Mucosa of gallbladder (tissue), 1 donor: ENCODE measurements at regions not wholly inside any gene's neighbourhood (a gene's known extent, or its start where the extent isn't known, plus 50 kb on each side); places are given as distances from the start of the nearest gene placed in this dataset.

Experiments
- DNase-seq: peaks from one replicate; pipeline ENCODE4 v3.0.0-alpha.2; 2020; ENCODE audit warnings: low spot score
- donor health status: DM: no; HTN: no; CAD: no.

DNA sequence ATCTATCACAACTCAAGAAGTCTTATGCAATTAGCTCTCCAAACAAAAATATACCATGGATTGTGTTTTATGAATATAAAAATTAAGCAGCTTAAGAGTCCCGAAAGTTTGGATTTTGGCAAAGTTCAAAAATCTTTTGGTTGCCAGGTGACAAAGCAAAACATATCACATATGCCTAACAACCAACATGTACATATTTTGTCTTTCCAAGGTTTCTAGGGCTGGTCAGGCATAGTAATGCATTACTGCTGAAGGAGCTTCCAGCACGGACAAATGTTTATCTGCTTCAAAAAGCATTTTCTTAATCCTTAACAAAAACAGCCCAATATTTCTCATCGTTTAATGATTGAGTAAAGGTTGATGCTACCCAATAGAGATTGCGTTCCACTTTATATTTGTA lies 1327.1 kb upstream of the ZEB2 start:
- no peak for DNase-seq

DNA sequence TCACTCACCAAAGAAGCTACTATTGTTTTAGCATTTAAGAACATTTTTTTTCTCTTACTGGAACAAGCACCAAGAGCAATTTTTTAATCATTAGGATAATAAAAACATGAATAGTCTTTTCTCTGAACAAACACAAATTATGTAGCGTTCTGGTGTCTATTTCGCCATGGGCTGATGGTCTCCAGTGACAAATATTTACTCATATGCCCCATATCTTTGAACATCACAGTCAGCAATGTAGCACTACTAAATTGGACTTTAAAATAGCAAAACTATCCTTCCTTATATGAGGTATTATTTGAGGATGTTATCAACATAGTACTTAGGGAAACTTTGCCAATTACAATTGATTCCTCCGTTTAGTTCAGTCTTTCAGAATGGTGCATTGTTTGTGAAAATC lies 1326.0 kb upstream of the ZEB2 start:
- DNase-seq: no peak

DNA sequence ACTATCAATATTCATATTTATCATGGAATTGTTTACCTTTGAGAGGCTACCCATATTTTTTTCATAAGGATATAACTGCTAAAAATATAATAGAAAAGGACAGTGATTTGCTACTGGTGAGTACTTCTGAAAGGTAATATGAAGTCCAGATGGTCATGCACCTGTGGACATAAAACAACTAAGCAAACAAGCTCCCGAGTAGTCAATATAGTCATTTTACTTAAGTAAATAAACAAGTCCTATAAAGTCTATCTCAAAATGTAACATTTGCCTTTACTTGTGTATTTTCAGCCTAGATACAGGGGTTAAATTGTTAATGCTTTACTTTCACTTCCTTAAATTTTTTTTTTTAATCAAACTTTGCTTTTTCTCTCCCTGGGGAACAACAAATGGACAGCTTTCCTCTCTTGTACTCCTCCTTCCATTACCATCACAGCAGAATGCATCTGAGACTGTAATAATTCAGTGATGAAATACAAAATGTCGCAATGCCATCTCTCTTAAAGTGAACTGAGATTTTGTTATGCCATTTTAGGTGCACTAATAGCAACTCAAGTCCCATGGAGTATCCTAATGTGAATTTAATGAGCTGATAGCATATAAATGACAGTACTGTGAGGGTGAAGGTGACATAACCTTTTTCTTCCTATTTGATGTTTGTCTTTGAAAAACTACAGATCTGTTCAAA lies 1325.4 kb upstream of the ZEB2 start:
- no peak for DNase-seq

DNA sequence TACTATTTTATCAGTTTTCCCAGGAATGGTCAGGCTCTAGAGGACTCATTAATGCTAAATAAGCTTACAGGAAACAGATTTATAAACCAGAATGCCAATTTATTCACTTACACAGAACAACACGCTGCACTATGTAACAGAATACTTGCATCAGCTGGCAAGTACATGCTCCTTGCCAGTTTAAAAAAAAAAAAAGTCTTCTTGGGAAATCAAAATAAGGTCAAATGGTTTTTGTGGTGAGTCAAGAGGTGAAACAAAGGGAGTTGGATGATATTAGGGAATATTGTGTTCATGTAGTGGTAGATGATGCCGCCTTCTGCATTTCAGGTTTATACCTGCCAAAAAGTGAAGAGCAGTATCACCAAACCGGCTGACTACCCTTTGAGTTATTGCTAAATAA lies 1322.1 kb upstream of the ZEB2 start:
- DNase-seq: no peak

DNA sequence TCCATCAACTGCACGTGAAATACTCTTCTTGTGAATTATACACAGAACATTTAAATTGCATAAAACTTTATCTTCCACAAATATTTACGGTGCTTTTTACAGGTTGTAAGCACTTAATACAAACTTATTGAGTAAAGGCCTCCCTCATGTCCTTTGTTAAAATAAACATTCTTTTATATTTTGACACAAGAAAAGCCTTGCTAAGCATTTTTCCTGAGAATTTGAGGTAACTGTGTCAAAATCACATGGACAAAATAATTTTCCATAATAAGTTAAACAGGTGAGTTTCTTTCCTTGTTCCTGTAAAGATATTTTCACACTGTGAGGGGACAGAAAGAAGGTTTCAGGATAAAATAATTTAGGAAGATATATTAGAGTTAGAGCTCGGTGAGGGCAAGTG lies 1317.1 kb upstream of the ZEB2 start:
- no peak for DNase-seq

DNA sequence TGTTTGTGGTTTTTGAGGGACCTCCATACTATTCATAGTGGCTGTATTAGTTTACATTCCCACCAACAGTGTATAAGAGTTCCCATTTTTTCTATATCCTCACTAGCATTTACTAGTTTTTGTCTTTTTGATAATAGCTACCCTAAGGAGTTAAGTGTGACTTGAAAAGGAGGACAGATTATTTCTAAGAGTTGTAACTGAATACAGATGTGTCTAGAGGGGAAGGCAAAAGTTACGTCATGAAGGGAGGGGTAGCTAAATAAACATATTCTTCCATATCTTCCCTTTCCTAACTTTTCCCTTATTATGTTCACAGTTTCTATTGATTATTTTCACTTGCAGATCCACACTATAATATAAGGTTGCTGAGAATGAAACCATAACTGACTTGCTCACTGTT lies 1315.7 kb upstream of the ZEB2 start:
- DNase-seq: no peak

DNA sequence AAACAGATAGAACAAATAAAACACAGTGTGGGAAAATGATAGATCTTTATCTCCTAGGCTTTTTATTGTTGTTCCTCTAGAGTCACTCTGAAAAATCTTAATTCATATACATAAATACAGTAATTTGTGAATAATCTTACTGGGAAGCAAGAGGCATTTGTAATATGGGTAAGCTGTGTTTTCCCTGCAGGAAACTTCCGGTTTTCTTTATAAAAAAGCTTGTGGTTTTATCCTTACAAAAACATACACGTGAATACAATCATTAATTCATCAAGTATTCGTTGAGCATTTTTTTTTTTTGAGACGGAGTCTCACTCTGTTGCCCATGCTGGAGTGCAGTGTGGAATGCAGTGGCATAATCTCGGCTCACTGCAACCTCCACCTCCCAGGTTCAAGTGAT lies 1312.8 kb upstream of the ZEB2 start:
- no peak for DNase-seq

DNA sequence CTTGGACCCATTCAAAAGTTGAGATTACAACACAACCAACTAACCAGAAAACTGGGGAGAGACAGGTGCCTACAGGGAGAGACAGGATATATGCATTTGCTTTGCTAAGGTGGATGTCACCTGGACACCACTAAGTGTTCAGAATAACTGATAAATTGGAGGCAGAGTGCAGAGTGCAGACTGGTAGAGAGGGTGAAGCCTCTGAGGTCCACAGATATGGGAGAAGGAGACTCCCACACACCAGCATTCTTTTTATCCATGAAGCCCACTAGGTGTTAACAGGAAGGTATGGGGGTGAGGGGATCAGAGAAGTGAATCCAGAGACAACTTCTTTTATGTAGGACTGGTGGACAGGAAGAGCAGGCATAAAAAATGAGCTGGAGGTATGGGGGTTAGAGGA lies 1310.0 kb upstream of the ZEB2 start:
- no peak for DNase-seq

DNA sequence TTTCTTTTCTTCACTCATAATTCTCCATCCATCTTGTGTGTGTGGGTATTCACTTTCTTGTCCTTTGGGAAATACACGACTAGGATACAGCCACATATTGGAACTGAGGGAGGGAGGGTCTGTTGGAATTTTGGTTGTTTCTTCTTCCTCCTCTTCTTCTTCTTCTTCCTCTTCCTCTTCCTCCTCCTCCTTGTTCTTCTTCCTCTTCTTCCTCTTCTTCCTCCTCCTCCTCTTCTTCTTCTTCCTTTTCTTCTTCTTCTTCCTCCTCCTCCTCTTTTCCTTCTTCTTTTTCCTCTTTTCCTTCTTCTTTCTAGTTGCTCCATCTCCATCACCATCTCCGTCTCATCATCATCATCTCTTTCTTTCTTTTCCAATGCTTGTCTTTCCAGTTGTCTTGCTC lies 1307.3 kb upstream of the ZEB2 start:
- DNase-seq: no peak

DNA sequence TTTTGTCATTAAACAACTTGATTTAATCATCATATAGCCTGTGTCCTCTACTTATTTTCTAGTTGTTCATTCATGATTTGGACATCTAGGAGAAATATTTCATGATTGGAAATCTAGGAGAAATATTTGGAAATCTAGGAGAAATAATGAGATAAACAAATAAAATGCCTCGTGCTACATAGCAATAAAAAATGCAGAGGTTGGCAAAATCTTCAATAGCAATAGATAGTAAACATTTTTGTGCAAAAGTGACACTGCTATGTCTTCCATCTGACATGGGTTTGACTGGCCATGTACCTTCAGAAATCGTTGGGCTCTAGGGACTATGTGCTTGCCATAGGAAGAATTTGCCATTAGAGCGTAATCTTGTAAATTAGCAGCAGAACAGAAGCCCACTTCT lies 1304.5 kb upstream of the ZEB2 start:
- no peak for DNase-seq

DNA sequence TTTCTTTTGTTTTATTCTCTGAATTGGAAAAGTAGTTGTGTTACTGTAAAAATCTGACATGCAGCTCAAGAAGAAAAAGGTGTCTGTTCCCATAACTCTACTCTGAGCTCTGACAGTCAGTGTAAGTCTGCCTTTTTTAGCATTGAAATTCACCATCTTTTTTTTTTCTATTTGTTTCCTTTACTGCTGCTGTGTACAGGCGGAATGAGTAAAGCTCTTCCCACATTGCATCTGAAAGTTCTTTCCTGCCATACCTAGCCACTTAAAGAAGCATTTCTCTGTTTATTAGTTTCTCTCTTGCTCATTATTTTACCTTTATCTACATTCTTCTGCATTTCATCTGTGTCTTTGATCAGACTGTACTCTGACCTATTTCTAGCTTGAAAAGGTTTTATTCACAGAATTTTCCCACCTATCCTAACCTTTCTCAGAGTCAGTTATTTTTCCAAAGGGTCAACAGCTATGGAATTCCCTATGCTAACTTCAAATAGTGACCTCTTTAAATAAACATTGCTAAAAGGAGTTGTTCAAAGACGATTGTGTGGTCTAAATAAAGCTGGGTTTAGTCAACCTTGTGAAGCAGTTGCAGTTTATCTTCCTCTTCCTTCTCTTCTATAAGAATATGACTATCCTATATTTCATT lies 1303.1 kb upstream of the ZEB2 start:
- no peak for DNase-seq

DNA sequence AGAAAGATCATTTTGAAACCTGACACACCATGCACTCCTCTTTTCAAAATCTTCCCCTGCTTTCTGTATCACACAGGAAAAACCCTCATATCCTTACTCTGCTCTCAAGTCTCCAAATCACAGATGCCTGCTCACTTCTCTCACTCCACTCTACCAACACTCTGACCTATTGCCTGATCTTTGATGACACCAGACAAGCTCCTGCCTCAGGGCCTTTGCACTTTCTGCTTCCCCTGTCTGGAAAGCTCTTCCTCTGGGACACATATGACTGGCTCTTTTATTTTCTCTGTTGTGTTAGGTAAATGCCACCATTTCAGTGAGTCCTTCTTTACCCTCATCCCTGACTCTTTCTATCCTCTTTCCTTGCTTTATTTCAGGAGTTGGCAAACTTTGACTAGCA lies 1300.7 kb upstream of the ZEB2 start:
- DNase-seq: no peak

DNA sequence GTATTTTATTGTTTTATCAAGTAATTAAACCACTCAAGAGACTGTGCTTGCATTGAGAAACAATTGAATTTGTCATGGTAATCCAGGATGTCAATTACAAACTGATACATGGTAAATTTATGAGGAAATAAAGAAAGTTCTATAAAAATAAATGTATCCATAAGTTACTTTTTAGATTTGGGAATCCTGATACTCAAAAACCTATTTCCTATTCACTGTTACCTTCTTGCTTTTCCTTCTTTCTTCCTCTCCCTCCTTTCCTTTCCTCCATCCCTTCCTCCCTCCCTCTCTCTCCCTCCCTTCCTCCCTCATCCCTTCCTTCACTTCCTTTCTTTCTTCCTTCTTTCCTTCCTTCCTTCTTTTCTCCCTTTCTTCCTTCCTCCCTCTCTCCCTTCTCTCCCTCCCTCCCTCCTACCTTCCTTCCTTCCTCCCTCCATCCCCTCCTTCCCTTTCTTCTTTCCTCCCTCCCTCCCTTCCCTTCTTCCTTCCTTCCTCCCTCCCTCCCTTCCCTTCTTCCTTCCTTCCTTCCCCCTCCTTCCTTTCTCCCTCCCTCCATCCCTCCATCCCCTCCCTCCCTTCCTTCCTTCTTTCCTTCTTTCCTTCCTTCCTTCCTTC lies 1299.1 kb upstream of the ZEB2 start:
- DNase-seq: no peak

DNA sequence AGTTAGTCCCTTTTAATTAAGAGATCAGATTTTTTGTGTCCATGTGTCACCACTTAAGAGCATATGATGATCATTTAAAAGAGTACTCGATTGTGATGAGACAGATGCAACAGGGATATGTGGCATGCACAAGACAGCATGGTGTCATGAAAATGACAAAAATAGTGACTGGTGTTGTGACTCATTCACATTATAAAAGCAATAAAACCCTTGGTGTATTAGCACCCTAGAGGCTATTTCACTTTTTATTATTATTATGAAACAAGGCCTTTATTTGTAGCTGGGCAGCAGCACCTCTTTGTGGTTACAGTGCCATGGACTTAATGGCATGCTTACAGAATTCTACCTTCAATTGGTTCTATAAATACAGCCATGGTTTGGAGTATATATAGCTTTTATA lies 1296.0 kb upstream of the ZEB2 start:
- no peak for DNase-seq

DNA sequence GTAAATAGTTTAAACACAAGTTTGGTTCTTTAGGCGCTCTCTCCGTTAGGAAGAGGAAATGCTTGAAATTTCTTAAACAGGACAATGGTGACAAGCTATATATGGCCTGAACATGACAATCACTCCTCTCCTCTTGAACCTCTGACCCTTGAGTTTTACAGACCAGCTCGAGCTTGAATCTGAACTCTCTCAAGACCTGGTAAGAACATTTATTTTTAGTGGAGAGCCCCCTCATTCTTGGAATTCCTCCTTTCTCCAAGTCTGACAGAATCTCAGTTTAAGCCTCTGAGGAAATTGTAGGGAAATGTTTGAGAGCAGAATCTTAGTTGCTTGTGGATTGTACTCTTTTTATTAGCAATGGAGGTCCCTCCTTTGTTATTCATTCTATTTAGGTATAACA lies 1293.6 kb upstream of the ZEB2 start:
- DNase-seq: no peak

DNA sequence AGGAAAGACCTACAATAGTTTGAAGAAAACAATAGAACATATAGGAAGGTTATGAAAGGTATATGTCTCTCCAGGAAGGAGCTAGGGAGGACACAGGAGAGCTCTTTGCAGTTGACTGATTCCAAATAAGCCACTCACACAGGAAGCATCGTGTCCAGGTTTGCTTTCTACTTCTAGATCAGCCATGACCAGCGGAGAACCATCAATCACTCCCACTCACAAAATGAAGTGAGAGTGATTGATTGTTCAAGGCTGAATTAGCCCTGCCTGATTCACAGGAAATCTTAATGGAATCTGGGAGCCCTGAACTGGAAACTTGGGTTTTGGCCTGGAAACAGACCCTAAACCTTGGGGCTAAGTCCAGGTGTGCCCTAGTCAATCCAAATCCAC lies 1292.2 kb upstream of the ZEB2 start:
- no peak for DNase-seq

DNA sequence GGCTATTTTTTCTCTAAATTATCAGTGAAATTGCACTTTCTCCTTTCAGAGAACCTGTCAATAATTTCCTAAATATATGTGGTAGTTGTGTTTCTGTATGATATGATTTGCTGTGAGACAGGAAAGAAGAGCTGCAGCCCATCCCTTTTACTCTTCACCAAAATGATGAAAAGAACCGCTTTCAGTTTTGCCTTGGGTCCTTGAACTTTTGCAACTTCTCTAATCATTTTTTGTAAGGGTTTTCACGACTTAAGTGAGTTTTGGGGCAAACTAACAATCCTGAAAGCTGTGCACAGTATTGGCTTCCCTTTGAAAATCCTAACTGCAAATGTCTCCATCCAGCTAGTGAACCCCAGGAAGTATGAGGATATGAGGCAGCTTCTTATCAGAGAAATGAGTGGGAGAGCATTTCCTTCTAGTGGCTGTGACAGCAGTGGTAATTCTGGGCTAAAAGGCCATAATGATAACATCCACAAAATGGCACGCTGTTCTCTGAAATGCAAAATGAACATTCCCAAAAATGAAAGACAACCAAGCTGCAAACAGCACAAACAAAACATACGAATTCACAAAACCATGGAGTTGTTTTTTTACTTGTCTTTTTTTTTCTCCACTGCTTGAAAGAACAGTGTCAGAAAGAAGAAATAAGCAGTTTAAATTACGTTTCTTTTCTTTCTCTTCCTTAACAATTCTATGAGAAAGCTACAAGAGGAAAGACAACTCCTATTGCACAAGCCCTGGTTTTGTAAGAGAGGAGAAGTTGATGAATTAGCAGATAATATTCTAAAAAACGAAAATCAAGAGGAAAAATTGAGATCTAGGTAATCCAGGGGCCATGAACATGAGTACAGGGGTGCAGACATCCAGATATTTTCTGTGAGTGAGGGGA lies 1291.6 kb upstream of the ZEB2 start:
- no peak for DNase-seq

DNA sequence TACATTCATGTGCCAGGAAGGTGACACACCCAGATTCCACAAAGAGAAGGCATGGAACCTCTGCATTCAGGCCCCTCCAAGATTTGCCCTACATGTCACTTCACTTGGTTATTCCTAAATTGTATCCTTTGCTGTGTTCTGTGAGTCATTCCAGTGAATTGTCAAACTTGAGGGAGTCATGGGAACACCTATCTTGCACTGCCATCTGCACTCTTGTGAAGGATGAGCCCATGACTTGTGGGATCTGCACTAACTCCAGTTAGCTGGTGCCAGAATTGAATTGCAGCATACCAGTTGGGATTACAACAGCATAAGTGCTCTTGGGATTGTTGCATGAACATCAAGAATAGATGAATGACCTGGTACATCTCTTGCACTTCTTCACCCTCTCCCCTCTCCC lies 1288.0 kb upstream of the ZEB2 start:
- DNase-seq: no peak

DNA sequence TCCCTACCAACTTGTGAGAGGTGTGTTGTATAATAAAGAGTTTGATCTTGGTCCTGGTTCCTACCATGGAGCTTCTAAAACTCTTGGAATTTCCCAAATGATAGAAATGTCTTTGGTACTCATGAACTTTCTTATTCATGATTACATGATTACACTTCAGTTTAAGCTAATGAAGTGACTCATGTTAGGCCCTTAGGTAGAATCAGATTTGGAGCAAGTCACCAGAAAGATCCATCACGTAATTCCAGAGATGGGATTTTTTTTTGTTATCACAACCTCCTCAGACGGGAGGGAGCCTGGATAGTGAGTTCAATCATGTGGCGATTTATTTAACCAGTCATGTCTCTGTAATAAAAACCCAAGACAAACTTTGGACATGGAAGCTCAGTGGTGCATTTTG lies 1287.6 kb upstream of the ZEB2 start:
- no peak for DNase-seq

DNA sequence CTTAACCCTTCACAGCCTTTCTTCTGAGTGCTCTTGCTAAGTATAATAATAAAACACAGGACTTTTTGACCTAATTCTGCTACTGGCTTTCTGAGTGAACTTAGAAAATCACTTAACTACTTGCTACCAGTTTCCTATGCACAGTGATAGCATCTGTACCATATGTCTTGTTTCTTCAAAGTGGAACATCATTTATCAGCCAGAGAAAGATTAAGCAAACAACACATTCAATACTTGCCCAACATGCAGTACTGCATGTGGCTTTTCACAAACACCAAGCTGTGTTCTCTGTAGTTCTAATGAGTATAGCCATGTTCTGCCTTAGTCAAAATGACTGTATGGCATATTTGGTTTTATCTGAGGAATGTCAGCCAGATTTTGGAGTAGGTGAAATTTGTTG lies 1286.6 kb upstream of the ZEB2 start:
- DNase-seq: no peak

DNA sequence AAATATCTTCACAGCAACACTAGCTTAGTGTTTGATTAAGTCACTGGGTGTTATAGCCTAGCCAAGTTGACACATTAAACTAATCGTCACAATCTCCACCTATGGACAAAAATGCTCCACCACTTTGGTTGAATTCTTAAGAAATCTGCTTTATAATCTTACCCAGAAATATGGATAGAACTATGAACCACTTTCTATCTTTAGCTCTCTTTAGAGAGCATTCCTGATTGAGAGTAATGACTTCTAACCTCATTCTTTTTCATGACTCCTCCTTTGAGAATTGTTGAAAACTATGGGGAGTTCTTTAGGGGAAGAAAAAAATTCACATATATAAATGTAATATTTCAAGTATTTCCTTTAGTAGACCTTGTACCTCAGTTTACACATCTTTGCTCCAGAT lies 1282.2 kb upstream of the ZEB2 start:
- no peak for DNase-seq

DNA sequence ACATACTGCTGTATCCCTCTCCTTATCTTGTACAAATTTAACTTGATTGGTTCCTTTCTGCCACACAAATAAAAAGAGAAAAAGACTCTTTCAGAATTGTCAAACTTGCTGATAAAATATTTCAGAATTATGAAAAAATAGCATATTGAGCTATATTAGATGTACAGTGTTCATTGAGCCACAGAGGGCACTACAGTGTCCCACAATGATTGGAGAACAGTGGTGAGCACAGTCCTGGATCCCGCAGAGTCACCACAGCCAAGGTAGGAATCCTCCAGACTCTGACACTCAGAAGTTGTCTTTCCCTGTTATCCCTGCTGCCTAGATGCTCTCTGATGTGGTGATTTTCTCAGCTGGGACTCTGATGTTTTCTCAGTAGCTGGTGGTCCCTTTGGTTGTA lies 1281.3 kb upstream of the ZEB2 start:
- no peak for DNase-seq
